ENCODE measurements at regions not wholly inside any gene's neighbourhood (a gene's known extent, or its start where the extent isn't known, plus 50 kb on each side); places are given as distances from the start of the nearest gene placed in this dataset.

GRCh38 chr6:181049-181654, 111.1 kb upstream of the DUSP22 start:
- no peak for DNase-seq

- DNase-seq = no peak
Observed at GRCh38 chr6:183668-184067, 108.6 kb upstream of the DUSP22 start.

- no peak for DNase-seq
Observed at GRCh38 chr6:184161-184700, 108.1 kb upstream of the DUSP22 start.

GRCh38 chr6:186340-186965, 105.8 kb upstream of the DUSP22 start:
- DNase-seq = no peak

DNA sequence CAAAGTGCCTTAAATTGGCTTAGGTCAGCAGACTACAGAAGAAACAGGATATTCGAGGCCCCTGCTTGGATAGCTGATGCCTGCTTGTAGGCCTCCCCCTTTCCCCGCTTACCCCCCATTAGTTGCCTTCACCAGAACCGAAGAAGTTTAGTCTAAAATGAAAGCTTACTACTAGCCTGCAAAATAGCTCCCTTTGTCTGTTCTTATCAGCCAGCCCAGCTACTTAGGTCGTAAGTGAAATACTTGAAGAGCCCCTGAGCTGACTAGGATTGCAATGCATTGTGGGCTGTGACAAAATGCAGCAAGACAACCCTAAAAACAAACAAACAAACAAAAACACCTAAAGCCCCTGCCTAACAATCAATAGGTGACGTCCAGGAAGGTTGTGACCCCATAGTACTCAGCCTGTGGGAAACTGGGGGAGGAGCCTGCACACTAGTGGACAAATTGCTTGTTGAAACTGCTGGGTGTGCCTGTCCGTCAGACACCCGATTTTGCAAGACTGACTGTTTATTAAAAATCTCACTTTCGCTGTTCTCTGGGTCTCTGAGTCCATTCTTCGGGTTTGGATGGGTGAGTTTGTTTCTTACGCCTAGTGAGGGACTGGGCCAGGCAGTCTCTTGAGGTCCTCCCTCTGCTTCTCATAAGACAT, 105.0 kb upstream of the DUSP22 start:
- DNase-seq = no peak

DNA sequence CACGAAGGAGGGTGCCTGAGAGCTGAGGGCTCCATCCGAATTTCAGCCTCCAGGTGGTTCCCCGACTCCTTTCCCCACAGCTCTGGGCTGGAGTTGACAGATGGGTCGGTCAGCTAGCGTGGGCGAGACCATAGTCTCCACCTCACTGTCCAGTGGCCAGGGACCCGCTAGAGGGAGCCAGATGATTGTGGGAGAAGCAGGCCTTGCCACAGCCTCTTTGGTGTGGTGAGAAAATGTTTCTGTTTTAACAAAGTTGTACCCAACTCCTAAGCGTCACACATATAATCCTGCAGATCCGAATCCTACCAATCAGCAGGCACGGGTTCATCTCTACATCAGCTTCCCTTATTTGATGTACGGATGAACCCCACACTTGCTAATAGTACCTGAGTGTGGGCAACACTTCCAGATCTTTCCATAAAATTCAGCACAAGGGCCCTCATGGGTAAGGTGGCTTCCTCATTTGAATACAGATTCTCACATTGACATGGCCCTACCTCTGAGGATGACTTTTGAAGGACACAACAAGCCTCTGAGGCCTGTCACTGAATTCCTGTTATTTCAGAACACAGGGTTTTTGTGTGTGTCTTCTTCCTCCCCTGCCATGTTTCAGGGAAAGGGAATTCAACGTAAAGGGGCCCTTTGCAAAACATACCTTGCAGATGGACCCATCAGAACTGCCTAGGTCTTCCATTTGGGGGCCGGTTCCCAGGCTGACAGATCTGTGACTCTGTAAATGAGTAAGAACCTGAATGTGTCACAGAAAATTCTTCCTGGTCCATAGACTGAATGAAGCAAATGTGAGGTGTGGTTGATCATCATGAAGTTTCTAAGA, 103.2 kb upstream of the DUSP22 start:
- DNase-seq = peak; percentile 69 to 74

- DNase-seq = no peak
Observed at GRCh38 chr6:189676-190075, 102.6 kb upstream of the DUSP22 start.

- DNase-seq = no peak
Observed at GRCh38 chr6:190596-191395, 101.5 kb upstream of the DUSP22 start.

DNA sequence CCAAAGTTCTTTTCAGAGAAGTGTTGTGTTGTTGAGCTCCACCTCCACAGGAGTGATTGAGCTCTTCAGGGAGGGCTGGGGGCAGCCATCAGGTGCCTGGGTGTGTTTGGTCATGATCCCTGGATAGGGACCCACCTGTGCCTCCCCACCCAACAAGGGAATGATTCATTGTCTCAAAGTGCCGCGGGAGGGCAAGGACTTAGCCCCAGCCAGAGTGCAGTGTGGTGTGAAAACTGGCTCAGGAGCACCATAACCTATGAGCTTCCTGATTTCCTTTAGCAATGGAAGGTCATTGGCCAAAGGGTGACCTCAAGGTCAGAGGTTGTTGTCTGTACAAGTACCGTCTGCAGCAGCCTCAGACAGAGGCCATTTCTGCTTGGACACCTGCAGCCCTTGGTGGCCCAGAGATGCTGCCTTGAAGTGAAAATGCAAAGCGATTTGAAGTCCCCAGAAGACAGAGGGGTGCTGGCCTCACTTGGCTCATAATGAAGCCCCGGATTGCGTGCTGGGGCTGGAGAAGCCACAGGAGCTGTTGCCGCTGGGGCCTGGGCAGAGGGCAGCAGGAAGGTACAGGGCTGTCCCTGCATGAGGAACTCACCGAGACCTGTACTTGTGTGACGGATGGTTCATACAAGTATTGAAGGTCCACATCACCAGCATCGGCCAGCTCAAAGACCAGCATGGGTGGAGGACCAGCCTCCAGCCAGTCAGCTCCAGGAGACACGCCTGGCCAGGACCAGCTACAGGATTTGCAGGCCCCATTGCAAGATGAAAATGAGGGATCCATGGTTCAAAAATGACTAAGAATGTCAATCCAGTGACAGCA, 100.6 kb upstream of the DUSP22 start:
- no peak for DNase-seq

DNA sequence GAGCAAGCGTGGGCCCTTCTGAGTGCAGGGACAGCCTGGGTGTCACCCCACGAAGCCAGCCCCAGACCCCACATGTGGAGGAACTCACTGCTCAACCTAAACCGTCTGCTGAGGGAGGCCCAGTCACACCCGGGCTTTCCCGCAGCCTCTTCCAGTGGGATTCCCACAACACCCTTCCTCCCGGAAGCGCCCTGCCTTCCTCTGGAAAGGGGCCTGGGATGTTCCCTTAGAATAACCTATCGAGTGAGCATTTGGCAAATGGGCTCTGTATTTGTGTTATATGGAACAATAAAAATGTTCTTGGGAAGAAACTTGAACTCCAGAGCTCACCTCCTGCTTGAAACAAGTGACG, 100.0 kb upstream of the DUSP22 start:
- no peak for DNase-seq

GRCh38 chr6:193180-193579, 99.1 kb upstream of the DUSP22 start:
- DNase-seq = no peak

DNA sequence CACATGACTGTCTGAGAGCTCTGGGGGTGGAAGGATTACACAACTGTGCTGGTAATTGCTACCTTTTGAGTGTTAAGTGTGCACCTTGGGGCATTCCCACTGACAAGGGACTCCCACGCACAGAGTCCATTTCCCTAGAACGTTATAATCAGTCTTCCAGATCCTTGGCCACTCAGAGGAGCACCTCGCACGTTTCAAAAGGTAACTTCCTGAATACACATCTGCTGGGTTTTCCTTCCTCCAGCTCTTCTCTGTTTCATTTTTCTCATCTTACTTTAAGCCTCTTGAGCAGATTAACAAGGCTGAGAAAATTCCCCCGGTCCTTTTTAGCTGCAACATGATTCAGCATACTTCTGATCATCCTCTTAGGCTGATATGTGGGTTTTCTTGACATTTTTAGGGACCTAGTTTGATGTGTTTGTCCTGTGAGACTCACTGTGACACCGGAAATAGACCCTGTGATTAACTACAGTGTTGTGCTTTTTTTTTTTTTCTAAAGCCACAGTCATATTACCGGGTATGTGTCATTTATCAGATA, 98.4 kb upstream of the DUSP22 start:
- peak; percentile 36 to 45 for DNase-seq

- peak; percentile 55 to 65 for DNase-seq
Observed at GRCh38 chr6:195861-196360, 96.4 kb upstream of the DUSP22 start.

DNA sequence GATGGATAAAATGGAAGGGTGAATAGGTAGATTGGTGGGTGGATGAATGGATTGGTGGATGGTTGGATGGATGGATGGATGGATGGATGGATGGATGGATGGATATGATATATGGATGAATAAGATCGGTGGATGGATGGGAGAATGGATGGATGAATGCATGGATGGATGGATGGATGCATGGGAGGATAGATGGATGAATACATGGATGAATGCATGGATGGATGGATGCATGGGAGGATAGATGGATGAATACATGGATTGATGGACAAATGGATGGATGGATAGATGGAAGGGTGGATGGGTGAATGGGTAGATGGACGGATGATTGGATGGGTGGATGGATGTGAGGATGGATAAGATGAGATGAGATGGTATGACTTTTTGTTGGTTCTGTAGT, 95.7 kb upstream of the DUSP22 start:
- no peak for DNase-seq

DNA sequence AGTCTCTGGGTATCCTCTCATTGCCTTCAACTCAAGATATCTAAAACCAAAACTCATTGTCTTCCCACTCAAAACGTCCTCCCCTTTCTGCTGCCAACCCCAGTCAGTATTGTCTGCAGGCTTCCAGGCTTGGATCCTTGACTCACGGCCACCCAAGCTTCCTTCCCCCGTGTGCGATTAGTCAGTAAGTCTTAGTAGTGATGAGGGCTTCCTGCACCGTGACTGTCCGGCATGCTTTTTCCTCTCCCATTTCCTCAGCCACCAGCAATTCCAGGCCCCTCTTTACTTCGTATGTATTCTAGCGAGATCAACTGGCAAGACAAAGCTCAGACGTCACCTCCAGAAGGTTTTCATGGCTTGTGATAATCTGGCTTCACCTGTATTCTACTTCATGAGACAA, 88.6 kb upstream of the DUSP22 start:
- no peak for DNase-seq

DNA sequence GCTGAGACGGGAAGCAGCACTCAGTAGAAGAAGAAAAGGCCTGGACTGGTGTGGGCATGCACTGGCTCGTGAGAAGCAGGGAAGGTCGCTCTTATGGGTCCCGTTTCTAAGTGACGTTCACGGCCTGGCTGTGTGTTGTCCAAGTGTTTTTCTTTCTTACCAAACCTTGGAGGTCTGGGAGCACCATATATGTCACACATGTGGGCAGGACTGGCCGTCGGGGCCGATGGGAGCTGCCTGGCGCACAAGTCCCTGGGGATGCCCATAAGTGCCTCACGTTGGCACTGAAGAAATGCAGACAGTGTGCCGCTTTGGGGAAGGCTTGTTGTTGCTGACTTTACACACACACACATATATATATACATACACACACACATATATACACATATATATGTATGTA, 86.0 kb upstream of the DUSP22 start:
- DNase-seq = no peak

GRCh38 chr6:208364-208763, 83.9 kb upstream of the DUSP22 start:
- DNase-seq = no peak

DNA sequence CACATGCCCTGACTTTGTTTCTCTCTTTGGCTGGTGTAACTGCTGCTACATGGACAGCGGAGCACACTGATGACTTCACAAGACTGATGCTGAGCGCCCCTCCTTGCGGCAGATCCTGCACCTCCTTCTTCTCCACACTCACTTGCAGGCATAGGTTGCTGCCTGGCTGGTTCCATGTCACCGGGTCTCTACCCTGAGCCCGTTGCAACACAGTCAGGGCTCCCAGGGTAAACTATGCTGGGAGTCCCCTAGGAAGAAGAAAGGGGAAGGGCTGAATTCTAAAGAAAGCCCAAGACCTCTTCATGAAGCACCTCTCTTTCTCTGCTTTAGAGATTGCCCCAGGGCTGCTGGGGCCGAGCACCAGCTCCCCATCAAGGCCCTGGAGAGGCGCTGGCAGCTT, 83.3 kb upstream of the DUSP22 start:
- no peak for DNase-seq

DNA sequence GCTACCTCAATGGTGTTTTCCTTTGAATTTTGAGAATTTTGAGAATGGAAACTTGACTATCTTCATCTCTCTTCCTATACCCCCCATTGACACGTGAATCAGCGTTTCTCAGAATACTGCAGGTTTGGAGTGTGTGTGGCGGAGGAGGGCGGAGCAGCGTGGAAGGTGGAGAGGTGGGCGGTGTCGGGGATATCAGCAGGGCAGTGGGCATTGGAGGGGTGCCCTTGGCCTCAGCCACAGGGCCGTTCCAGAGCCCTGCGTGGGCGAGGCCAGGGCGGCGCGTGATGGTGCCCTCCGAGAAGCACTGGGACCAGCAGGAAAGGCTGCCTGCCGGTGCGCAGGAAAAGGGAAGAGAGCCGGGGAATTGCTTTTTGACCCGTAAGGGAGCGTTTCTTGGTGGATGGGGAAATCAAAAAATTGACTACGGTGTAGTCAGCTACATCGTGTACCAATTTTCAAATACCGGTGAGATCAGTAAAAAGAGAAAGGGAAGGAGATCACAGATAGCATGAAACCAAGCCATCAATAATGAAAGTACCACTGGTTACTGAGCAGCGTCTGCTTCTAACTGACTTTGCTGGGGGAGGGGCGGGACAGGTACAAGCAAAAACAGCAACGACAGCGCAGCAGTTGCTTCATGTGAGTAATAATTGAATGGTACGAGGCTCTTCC, 82.7 kb upstream of the DUSP22 start:
- DNase-seq = peak; percentile 48 to 55

DNA sequence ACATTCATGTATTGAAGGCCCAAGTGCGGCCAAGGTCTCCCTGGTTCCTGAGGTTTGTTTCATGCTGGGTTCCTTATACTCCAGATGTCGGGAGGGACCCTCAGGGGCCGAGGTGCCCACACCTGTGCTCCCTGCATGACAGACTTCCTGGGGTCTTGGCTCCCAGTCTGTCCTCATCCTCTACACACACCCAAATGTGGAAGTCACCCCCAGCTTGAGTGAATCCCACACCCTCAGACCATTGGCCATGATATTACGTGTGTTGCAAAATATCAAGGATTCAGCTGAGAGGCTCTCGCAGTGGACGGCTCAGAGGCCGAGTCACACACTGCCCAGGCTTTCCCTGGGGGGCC, 82.2 kb upstream of the DUSP22 start:
- DNase-seq = no peak
